ENCODE measurements at regions not wholly inside any gene's neighbourhood (a gene's known extent, or its start where the extent isn't known, plus 50 kb on each side); places are given as distances from the start of the nearest gene placed in this dataset.

- TF ChIP-seq CTCF (IDR thresholded peaks at IDR 0.05; ENCODE audit: insufficient read depth, low read depth, low read length) (no peak), EZH2 (IDR thresholded peaks at IDR 0.05; ENCODE audit: insufficient read depth, low read length) (no peak)
These were observed 269.8 kb upstream of the AUTS2 start for GRCh38 chr7:69328516-69328915.

Measured in astrocyte (in vitro differentiated cells and primary cell).